ENCODE measurements at regions not wholly inside any gene's neighbourhood (a gene's known extent, or its start where the extent isn't known, plus 50 kb on each side); places are given as distances from the start of the nearest gene placed in this dataset.

- no peak for TF ChIP-seq CTCF (IDR thresholded peaks at IDR 0.05)
- no peak for TF ChIP-seq ZFX (IDR thresholded peaks at IDR 0.05; ENCODE audit: borderline replicate concordance)
These were observed 77.6 kb downstream of the CDO1 start for GRCh38 chr5:115738830-115739229.
